WERI-Rb-1 (cell line): ENCODE measurements at regions not wholly inside any gene's neighbourhood (a gene's known extent, or its start where the extent isn't known, plus 50 kb on each side); places are given as distances from the start of the nearest gene placed in this dataset.

Source experiments
- DNase-seq: peaks from one replicate; pipeline ENCODE4 v3.0.0-alpha.2; 2020
- H3K27ac ChIP-seq: fragments of 250-450 bp; sonication (Bioruptor Pico); 2 replicates; pipeline ENCODE4 v1.5.1; 2020; ENCODE audit warnings: mild to moderate bottlenecking, moderate library complexity
- H3K27me3 ChIP-seq: fragments of 250-450 bp; sonication (Bioruptor Pico); 2 replicates; pipeline ENCODE4 v1.5.1; 2021; ENCODE audit warnings: mild to moderate bottlenecking, low read depth, moderate library complexity; ENCODE audit not compliant: insufficient read depth, severe bottlenecking
- H3K36me3 ChIP-seq: fragments of 250-450 bp; sonication (Bioruptor Pico); 2 replicates; pipeline ENCODE4 v1.5.1; 2020; ENCODE audit warnings: mild to moderate bottlenecking, moderate library complexity
- H3K4me3 ChIP-seq: 2 replicates; pipeline ENCODE4 v1.5.1; 2011; ENCODE audit warnings: low read depth, mild to moderate bottlenecking, control low read depth, low read length
- H3K9me3 ChIP-seq: fragments of 250-450 bp; sonication (Bioruptor Pico); 2 replicates; pipeline ENCODE4 v1.5.1; 2021; ENCODE audit warnings: mild to moderate bottlenecking, moderate library complexity; ENCODE audit not compliant: severe bottlenecking
- CTCF ChIP-seq: IDR thresholded peaks from 2 replicates; pipeline ENCODE4 v1.5.1; 2011; ENCODE audit warnings: low read depth, mild to moderate bottlenecking, control low read depth, inconsistent platforms, low read length

- TF ChIP-seq CTCF: no peak
These were observed 275.9 kb upstream of the SNX7 start for GRCh38 chr1:98385652-98386051.

GRCh38 chr1:98384461-98385141 is 276.9 kb upstream of the SNX7 start:
- H3K27ac ChIP-seq: no peak overlapping the region
- H3K9me3 ChIP-seq: peaks cover 2% of the 10 kb centered on the region
- TF ChIP-seq CTCF: no peak
- H3K36me3 ChIP-seq: no peaks in the 10 kb centered on the region
- H3K4me3 ChIP-seq: no peak overlapping the region
- DNase-seq: no peak
- H3K27me3 ChIP-seq: no peaks in the 10 kb centered on the region

More at GRCh38 chr1:98385652-98386051, 275.9 kb upstream of the SNX7 start:
- DNase-seq: no peak
- no peaks in the 10 kb centered on the region for H3K27me3 ChIP-seq
- H3K27ac ChIP-seq: no peak overlapping the region
- no peak overlapping the region for H3K4me3 ChIP-seq
- H3K36me3 ChIP-seq: no peaks in the 10 kb centered on the region
- H3K9me3 ChIP-seq: peaks cover 2% of the 10 kb centered on the region

GRCh38 chr1:98382986-98383740 is 278.4 kb upstream of the SNX7 start:
- TF ChIP-seq CTCF: no peak
- peaks cover 2% of the 10 kb centered on the region for H3K9me3 ChIP-seq
- H3K36me3 ChIP-seq: no peaks in the 10 kb centered on the region
- no peak overlapping the region for H3K4me3 ChIP-seq
- H3K27ac ChIP-seq: no peak overlapping the region
- H3K27me3 ChIP-seq: no peaks in the 10 kb centered on the region
- DNase-seq: no peak

- no peak for TF ChIP-seq CTCF
- no peak for DNase-seq
- no peak overlapping the region for H3K4me3 ChIP-seq
These were observed 278.9 kb upstream of the SNX7 start for GRCh38 chr1:98382586-98382985.

GRCh38 chr1:98374098-98374497 is 287.4 kb upstream of the SNX7 start:
- H3K36me3 ChIP-seq: no peaks in the 10 kb centered on the region
- DNase-seq: no peak
- no peak for TF ChIP-seq CTCF
- H3K27ac ChIP-seq: no peak overlapping the region
- no peaks in the 10 kb centered on the region for H3K9me3 ChIP-seq
- H3K4me3 ChIP-seq: no peak overlapping the region
- no peaks in the 10 kb centered on the region for H3K27me3 ChIP-seq

More at GRCh38 chr1:98382586-98382985, 278.9 kb upstream of the SNX7 start:
- H3K9me3 ChIP-seq: peaks cover 2% of the 10 kb centered on the region
- no peaks in the 10 kb centered on the region for H3K36me3 ChIP-seq
- H3K27me3 ChIP-seq: no peaks in the 10 kb centered on the region
- H3K27ac ChIP-seq: no peak overlapping the region
